HG02885 (cell line): ENCODE measurements at regions not wholly inside any gene's neighbourhood (a gene's known extent, or its start where the extent isn't known, plus 50 kb on each side); places are given as distances from the start of the nearest gene placed in this dataset.

Experiments
- ATAC-seq: cut with Tn5 transposase; IDR thresholded peaks from one replicate; pipeline ENCODE4 v1.9.1; 2021; ENCODE audit warnings: mild to moderate bottlenecking; ENCODE audit not compliant: unreplicated experiment, poor library complexity

DNA sequence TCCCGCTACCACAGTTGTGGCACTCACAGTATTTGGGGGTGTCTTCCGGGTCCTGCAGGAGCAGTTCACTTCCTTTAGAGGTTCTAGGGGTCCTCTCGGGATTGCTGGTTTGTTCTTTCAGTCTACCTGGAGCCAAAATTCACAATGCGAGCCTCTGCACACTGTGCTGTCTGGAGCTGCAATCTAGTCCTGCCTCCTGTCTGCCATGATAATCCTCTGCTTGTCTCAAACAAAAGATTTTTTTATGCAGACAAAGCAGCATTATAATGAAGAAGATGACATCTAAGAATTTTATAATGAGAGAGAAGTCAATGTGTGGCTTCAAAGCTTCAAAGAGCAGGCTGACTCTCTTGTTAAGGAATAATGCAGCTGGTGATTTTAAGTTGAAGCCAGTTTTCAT, 975.1 kb upstream of the GYPC start:
- ATAC-seq: no peak

DNA sequence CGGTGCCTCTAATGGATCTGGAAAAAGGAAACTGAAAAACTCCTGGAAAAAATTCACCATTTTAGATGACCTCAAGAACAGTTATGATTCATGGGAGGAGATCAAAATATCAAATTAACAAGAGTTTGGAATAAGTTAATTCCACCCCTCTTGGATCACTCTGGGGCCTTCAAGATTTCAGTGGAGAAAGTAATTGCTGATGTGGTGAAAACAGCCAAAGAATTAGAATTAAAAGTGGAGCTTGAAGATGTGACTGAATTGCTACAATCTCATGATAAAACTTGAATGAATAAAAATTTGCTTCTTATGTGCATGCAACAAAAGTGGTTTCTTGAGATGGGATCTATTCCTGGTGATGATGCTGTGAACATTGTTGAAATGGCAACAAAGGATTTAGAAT, 974.4 kb upstream of the GYPC start:
- ATAC-seq: no peak

DNA sequence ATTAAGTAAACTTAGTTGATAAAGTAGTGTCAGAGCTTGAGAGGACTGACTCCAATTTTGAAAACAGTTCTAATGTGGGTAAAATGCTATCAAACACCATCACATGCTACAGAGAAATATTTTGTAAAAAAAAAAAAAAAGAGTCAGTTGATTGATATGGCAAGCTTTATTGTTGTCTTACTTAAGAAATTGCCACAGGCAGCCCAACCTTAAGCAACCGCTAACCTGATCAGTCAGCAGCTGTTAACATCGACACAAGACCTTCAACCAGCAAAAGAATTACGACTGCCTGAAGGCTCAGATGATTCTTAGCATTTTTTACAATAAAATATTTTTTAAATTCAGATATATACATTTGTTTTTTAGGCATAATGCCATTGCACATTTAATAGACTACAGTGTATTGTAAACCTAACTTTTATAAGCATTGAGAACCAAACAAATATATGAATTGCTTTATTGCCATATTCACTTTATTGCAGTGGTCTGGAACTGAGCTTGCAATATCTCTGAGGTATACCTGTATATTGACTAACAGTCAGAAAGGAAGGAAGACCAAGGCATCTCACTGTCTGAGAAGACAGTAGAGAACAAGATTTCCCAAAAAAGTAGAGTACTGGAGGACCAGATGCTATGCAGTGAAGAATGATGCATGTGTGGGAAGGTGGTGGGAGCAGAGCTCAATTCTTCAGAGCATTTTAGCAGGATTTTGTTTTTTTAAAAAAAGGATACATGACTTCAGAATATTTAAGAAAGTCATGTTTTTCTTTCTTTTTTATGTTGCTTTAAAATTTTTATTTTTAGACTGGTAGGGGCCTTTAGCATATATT, 973.8 kb upstream of the GYPC start:
- ATAC-seq: no peak

DNA sequence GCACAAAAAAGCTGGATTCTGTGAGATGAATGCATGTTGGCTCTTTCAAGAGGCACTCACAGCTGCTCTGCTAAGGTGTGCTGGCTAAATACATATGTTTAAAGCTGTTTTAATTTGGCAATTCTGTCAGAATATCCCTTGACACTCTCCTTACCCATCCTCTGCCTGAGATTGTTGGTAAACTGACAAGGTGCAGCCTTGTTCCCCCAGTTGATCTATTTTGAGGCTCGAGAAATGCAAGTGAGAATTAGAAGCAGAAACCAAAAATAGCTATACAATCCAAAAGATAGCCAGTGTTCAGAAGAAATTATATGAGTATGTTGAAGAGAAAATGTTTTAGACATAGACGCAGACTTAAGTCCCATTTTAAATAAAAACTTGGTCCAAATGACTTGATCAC, 971.7 kb upstream of the GYPC start:
- no peak for ATAC-seq

DNA sequence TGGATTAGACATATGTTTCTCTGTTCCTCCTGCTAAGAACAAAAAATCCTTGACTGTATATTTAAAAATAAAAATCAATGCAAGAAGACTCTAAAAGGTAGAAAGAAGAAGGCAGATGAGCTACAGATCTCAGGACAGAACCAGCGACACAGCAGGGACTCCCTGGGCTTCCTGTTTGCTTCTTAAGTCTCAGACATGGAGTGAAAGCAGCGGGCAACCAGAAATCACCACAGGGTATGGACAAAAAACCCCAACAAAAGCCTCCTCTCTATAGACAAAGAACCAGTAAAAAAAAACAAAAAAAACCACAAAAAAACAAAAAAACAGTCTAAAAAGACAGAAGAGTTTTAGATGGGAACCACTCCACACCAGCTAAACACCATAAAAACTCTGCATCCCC, 971.0 kb upstream of the GYPC start:
- no peak for ATAC-seq

DNA sequence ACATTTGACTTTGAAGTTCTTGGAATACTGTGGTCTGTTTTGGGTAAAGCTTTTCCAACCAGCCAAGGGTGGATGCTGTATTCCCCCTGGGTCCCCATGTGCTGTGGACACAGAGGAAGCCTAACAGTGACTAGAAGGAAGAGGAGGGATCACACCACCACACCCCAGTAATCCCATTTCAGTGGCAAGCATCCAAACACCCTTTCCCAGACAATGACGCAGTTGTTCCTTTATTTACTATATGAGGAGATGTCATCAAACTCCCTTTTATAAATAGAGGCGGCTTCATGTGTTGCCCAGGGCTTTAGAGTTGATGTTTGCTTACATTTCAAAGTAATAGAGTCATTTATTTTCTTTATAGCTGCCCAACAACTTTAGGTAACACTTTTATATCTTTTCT, 959.4 kb upstream of the GYPC start:
- no peak for ATAC-seq

DNA sequence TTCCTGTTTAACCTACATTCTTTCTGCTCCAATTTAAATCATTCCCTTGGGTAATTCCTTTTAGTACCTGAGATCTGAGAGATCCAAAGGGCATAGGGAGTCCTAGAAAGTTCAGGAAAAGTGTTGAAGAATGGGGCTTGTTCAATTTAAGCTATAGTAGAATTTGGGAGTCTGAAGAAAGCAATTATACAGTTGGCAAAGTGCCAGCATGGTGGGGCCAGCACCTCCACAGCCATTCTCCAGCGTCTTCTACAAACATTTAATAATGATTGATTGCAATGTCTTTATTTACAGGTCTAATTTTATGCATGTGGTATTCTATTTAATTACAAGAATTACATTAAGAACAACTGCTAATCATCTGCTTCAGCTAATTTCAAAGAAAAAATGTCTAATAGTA, 957.7 kb upstream of the GYPC start:
- no peak for ATAC-seq

DNA sequence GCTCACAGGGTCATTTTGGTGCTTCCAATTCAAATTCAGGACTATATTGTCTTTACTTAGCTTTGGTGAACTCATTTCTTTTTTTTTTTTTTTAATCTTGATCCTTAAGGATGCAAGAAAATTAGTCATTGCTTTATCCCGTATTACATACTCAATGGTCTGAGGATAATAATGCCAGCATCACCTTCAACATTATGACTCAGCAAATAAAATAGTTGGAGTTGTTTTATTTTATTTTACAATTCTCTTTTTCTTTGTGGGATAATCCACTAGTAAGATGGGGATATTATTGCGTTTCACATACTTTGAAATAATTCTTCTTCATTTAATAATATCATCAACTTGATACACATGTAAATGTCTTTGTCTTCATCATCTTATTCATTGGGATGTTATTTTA, 954.9 kb upstream of the GYPC start:
- ATAC-seq: no peak

DNA sequence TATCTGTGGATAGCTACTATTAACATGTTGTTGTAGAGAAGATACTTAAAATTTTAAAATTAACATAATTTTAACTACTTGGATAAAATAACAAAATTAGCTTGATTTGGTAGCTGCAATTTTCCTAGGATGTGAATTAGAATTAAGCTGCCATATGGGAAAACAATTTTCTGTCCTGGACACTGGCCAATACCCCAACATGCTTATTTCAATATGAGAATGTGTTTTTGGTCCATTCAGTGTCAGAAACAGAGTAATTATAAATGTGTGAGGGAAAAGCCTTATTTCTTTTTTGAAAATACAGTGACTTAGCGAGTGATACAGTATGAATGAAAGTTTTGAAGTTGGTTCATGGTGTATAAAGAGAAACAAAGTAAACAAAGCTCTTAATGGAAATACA, 948.3 kb upstream of the GYPC start:
- ATAC-seq: no peak

DNA sequence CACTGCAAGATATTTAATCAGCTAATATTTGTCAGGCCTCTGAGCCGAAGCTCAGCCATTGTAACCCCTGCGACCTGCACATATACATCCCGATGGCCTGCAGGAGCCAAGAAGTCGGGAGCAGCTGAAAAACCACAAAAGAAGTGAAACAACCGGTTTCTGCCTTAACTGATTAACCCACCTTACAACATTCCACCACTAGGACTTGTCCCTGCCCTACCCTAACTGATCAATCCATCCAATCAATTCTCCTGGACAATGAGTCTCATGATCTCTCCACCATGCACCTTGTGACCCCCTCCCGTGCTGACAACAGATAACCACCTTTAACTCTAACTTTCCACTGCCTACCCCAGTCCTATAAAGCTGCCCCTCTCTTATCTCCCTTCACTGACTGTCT, 945.4 kb upstream of the GYPC start:
- no peak for ATAC-seq

DNA sequence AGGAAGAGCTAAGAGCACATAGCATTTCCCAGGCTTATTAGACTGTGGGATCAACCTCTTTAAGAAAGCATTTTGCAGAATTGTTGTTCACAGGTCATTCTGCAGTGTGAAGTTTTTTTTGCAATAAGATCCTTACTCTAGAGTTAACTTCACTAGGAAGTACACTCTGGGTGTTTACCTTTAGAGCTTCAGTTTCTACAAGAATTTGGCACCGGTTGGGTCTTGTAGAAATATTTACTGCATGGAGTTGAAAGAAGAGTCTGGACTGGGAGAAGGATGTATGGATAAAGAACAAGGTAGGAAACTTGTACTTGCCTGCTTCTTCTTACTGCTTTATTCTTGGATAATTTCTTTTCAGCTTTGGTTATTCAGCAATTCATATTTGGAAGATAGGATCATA, 944.9 kb upstream of the GYPC start:
- no peak for ATAC-seq

DNA sequence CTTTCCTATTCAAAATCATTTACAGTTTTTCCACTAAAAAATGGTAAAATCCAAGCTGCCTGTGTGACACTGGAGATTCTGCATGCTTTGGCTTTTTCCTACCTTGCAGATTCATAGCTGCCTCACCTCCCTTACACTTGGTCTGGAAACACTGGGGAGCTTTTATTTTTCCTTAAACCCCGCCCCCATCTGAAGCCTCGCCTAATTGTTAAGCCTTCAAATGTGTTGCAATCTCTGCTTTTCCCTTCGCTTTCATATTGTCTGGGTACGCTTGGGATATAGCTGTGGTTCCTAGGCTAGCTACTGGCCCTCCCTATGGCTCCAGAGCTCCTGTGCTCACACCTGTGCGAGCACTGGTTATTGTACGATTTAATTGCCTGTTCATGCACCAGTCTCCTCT, 942.4 kb upstream of the GYPC start:
- ATAC-seq: no peak

DNA sequence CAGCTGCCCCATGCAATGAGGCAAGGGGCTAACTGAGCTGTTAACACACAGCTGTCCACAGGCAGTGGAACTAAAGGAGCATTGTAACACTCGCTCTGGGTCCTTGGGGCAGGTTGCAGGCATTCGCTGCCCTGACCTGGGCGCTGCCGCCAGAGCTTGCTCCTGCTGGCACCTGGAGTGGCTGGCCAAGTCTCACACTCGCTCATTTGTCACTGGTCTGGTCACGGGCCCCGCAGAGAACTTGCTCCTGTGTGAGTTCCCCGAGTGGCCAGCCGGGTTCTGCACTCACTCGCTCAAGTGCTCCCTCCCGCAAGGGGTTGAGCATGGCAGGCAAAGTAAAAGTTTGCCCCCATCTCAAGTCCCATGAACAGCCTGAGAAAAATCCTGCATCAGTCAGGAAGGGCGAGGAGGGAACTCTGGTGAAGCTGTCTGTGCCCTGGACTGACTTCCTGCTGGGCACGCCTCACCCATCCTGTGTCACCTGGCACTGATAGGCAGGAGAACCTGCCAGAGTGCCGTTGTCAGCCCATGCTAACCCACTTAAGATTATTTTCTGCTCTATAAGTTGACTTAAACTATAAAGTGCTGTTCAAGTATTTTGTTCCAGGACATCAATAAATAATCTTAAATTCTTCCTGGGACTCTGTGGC, 934.8 kb upstream of the GYPC start:
- no peak for ATAC-seq

DNA sequence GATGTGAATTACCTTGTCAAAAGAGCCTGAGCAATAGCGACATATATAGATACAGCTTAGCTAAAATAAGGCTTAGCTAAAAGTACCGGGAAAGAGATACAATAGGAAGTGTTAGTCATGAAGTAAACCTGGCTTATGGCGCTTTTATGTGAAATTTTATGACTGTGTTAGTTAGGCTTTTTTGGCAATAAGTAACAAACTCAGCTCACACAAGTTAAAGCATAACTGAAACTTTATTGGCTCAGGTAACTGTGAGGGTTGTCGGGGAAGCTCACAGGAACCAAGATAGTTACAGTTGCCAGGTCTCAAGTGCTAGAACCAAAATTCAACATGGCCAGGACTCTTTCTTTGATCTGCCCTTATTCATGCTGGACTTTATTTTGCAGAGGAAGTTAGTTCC, 925.0 kb upstream of the GYPC start:
- ATAC-seq: no peak

DNA sequence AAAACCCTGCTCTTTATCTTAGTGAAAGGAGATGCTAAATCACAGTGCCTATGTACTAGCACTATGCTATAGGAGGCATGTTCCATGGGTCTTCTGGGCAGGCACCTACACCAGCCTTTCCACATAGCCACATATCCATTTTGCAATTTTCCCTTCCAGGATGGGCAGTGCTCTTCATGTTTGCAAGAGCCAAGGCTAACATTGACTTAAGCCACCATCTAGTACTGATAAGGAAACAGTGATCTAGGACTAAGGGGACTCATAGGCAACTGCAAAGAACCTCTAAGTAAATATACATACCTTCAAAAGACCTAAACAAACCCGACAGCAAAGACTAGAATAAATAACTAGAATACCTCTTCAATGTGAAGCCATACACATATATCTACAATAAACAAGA, 919.7 kb upstream of the GYPC start:
- ATAC-seq: no peak

DNA sequence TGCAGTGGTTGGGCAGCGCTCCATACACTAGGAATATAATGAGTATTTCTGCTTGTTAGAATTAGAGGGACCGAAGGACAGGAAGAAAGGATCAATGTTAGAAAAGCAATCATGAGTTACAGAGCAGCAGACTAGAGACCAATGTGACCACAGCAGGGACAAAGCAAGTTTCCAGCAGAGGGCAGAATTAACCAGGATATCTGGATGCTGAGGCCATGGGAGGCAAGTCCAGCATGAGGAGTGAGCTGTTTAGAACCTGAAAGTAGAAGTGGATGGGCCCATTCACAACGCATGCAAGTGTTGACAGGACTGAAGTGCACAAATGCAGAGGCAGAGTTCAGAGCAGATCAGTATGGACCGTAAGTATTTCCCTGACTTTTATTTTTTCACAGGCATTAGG, 910.4 kb upstream of the GYPC start:
- ATAC-seq: no peak

DNA sequence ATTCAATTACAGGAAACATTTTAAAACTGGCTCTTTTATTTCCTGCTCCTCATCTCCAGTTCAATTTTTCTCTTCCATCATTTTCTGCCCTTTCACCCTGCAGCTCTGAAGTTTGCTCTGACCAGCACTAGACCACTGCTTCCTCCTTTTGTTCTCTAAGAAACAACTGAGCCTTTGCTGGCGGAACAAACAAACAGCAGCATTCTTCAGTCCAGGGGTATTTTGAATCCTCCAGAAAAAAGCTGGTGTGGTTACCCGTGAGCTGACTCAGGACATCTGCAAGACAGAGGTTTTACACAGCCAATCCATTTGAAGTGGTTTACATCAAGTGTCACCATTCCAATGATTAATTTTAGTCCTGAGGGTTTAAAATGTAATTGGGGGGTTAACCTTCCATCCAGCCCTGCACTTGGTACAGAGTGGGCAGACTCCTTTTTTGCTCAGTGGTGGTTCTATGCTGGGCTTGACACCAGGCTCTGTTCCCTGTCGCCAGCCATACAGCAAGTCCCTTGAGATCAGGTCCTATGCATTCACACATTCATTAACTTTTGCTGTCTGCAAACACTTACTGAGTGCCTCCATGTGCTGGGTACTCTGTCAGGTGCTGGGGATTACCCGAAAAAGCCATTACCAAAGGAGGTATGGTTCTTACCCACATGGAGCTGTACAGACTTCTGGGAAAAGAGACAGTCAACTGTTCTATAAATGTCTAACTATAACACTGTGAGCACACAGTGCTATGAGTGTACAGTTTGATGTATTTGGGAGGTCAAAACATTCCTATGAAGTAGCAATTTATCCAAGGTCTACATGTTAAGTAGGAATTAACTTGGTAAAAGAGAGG, 909.4 kb upstream of the GYPC start:
- no peak for ATAC-seq

DNA sequence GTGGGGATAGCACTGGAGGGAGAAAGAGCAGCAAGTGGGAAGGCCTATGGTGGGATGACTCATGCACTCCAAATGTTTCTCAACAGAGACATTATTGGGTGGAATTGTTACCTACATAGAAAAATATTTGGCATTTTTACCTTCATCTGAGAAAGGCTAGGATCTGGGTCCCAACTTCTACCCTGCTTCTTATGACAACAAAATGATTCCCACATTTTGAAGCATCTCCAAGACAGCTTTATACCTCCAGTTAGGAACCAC, 908.9 kb upstream of the GYPC start:
- no peak for ATAC-seq

DNA sequence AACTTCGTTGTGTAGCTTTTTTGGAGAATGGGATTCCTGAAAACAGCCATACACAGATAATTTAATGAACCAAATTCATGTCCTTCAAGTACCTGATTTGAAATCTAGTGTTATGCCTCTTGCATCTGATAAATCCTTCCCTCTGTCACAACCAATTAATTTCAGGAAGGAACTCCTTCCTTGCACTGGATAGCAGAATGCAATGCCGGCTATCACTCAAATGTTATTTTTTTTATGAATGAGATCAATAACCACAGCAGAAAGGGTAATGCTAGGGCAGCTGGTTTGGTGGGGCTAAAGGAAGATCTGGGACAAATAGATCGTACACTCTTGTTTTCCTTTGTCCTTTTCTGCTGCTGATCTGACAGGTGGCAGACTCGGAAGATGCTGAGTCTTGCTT, 899.5 kb upstream of the GYPC start:
- no peak for ATAC-seq

DNA sequence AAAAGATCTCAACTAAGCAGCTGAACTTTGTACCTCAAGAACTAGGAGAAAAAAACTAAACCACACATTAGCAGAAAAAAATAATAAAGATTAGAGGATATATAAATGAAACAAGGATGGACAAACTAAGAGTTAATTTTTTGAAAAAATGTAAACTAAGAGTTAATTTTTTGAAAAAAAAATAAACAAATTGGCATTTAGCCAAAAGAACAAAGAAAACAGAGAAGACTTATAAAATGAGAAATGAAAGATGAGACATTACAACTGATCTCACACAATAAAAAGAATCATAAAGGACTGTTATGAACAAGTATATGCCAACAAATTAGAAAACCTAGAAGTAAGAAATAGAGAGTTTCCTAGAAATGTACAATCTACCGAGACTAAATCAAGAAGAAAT, 859.2 kb upstream of the GYPC start:
- no peak for ATAC-seq

DNA sequence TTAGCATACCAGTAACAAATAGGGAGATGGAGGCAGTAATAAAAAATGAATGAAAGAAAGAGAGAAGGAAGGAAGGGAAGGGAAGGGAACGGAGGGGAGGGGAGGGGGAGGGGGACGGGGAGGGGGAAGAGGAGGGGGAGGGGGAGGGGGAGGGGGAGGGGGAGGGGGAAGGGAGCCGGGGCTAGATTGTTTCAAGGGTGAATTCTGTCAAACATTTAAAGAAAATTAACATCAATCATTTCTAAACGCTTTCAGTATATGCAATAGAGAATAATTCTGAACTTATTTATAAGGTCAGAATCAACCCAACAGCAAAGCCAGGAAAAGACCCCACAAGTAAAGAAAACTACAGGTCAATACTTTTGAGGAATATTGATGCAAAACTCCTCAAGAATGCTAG, 858.8 kb upstream of the GYPC start:
- no peak for ATAC-seq

DNA sequence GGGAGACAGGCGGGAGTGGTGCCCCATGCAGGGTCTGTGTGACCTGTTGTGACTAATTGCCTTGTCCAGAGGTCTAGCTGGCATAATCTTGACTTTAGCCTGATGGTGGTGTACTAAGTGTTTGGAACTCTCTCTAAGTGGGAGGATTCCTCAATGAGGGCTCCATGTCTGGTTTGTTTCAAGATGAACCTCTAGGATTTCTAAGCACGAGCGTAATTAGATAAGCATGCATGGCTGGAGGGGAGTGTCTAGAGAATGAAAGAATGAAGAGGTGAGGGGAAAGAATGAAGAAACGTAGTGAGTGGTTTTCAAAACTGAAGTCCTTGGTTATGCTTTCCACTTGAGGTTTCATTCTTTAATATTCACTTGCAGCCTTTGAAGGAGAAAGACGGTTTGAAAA, 833.2 kb upstream of the GYPC start:
- no peak for ATAC-seq
